ENCODE measurements at regions not wholly inside any gene's neighbourhood (a gene's known extent, or its start where the extent isn't known, plus 50 kb on each side); places are given as distances from the start of the nearest gene placed in this dataset.

DNA sequence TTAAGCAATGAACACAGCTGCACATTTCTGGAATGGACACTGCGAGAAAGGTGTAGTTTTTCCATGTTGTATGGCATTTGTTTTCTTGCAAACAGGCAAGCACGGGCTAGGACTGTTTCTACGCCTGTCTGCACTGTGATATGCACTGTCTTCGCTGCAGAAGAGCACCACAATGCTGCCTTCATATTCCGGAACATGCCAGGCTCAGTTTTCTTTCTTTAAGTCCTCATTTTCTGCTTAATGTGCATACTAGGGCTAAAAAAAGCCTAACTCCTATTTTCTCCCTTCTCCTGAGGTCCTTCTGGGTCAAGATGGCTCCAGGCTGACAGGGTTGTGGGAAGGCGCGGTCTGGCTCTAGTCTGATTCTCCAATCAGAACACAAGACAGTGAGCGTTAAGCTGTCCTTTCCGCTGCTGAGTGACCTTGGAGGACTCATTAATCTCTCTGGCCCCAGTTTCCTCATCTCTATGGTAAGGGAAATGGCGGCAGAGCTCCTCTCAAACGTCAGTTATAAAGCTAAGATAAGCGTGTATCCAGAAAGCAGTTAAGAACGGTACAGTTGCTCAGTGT, 379.9 kb downstream of the C6orf118 start:
- Histone ChIP-seq H3K4me1 (ENCODE audit: insufficient read depth, low read length) (no peaks in the 10 kb centered on the region), H4K20me1 (ENCODE audit: insufficient read depth, low read length) (no peaks in the 10 kb centered on the region), H3K79me2 (ENCODE audit: insufficient read depth, low read length) (no peaks in the 10 kb centered on the region), H3K9ac (ENCODE audit: low read length) (no peak overlapping the region), H3K9me3 (ENCODE audit: insufficient read depth, low read depth, low read length) (no peaks in the 10 kb centered on the region), H3K36me3 (ENCODE audit: insufficient read depth, low read length) (no peaks in the 10 kb centered on the region), H3K27me3 (ENCODE audit: insufficient read depth, low read length) (no peaks in the 10 kb centered on the region), H3K4me3 (ENCODE audit: insufficient read depth, low read depth, low read length) (no peak overlapping the region), H3K4me2 (ENCODE audit: low read length) (no peak overlapping the region), H2AFZ (ENCODE audit: low read depth, low read length) (peak overlapping the region; percentile 24), H3K27ac (ENCODE audit: low read depth, low read length) (no peak overlapping the region)
- FAIRE-seq, result no peak
- no peaks in the 10 kb centered on the region for H3K9me3 Mint-ChIP-seq (ENCODE audit: unreplicated experiment)
- no peak for DNase-seq (ENCODE audit: low read depth)
- no peaks in the 10 kb centered on the region for H3K27me3 Mint-ChIP-seq (ENCODE audit: low read depth, unreplicated experiment)
- H3K27ac Mint-ChIP-seq (ENCODE audit: unreplicated experiment), result no peak overlapping the region
- no peaks in the 10 kb centered on the region for H3K4me1 Mint-ChIP-seq (ENCODE audit: low read depth, unreplicated experiment)
- H3K4me3 Mint-ChIP-seq (ENCODE audit: unreplicated experiment), result no peak overlapping the region
- no peaks in the 10 kb centered on the region for H3K36me3 Mint-ChIP-seq (ENCODE audit: low read depth, unreplicated experiment)
- no peak for TF ChIP-seq EZH2 (IDR thresholded peaks at IDR 0.05; ENCODE audit: insufficient read depth, low read length)
- TF ChIP-seq, protein P1, sequence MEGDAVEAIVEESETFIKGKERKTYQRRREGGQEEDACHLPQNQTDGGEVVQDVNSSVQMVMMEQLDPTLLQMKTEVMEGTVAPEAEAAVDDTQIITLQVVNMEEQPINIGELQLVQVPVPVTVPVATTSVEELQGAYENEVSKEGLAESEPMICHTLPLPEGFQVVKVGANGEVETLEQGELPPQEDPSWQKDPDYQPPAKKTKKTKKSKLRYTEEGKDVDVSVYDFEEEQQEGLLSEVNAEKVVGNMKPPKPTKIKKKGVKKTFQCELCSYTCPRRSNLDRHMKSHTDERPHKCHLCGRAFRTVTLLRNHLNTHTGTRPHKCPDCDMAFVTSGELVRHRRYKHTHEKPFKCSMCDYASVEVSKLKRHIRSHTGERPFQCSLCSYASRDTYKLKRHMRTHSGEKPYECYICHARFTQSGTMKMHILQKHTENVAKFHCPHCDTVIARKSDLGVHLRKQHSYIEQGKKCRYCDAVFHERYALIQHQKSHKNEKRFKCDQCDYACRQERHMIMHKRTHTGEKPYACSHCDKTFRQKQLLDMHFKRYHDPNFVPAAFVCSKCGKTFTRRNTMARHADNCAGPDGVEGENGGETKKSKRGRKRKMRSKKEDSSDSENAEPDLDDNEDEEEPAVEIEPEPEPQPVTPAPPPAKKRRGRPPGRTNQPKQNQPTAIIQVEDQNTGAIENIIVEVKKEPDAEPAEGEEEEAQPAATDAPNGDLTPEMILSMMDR (IDR thresholded peaks at IDR 0.05; ENCODE audit: insufficient read depth, low read depth, low read length), result no peak

DNA sequence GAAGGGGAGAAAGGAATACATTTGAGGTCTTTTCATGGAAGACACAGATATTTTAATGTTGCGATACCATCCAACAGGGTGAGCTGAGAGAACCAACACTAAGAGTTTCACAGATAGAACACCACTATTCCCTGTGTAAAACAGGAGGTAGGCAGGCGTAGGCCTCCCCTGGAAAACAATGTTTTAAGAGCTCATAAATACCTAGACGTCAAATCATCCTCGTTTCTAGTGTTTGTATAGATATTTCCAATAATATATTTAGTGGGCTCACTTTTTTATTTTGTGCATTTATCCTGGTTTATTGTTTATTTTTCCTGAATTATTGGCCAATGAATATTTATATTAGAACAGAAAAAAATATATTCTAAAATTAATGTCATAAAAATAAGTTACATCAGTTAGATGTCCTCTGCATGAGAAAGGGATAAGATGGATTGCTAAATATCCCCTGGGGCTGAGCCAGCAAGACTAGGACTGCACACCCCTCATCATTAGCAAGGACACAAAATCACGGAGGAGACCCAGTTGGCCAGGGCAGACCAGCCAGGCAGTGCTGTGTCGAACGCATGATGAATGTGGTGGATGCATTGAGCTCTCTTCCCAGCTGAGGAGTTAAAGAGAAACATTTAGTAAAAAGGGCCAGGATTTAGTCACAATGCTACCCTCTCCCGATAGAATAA, 380.5 kb downstream of the C6orf118 start:
- no peak overlapping the region for H3K9ac ChIP-seq (ENCODE audit: low read length)
- H3K4me1 Mint-ChIP-seq (ENCODE audit: low read depth, unreplicated experiment), result no peaks in the 10 kb centered on the region
- no peaks in the 10 kb centered on the region for H3K36me3 Mint-ChIP-seq (ENCODE audit: low read depth, unreplicated experiment)

More for the DNA sequence above, 380.5 kb downstream of the C6orf118 start:
- Histone ChIP-seq H3K79me2 (ENCODE audit: insufficient read depth, low read length) (no peaks in the 10 kb centered on the region), H3K36me3 (ENCODE audit: insufficient read depth, low read length) (no peaks in the 10 kb centered on the region), H3K27me3 (ENCODE audit: insufficient read depth, low read length) (no peaks in the 10 kb centered on the region), H3K27ac (ENCODE audit: low read depth, low read length) (no peak overlapping the region), H3K4me1 (ENCODE audit: insufficient read depth, low read length) (no peaks in the 10 kb centered on the region), H4K20me1 (ENCODE audit: insufficient read depth, low read length) (no peaks in the 10 kb centered on the region), H3K9me3 (ENCODE audit: insufficient read depth, low read depth, low read length) (no peaks in the 10 kb centered on the region), H3K4me3 (ENCODE audit: insufficient read depth, low read depth, low read length) (no peak overlapping the region), H3K4me2 (ENCODE audit: low read length) (peak overlapping the region; percentile 87), H2AFZ (ENCODE audit: low read depth, low read length) (peak overlapping the region; percentile 58)
- no peak overlapping the region for H3K27ac Mint-ChIP-seq (ENCODE audit: unreplicated experiment)
- H3K27me3 Mint-ChIP-seq (ENCODE audit: low read depth, unreplicated experiment), result no peaks in the 10 kb centered on the region
- TF ChIP-seq, protein P1 (IDR thresholded peaks at IDR 0.05; ENCODE audit: insufficient read depth, low read depth, low read length), result no peak
- TF ChIP-seq EZH2 (IDR thresholded peaks at IDR 0.05; ENCODE audit: insufficient read depth, low read length), result no peak
- no peaks in the 10 kb centered on the region for H3K9me3 Mint-ChIP-seq (ENCODE audit: unreplicated experiment)
- no peak overlapping the region for H3K4me3 Mint-ChIP-seq (ENCODE audit: unreplicated experiment)
- no peak for DNase-seq (ENCODE audit: low read depth)
- FAIRE-seq, result no peak
